DND-41 (cell line): ENCODE measurements at regions not wholly inside any gene's neighbourhood (a gene's known extent, or its start where the extent isn't known, plus 50 kb on each side); places are given as distances from the start of the nearest gene placed in this dataset.

Experiments
- EZH2 ChIP-seq: IDR thresholded peaks from 3 replicates; pipeline ENCODE4 v1.6.1; 2012; ENCODE audit warnings: borderline replicate concordance, low read depth, mild to moderate bottlenecking, moderate library complexity, low read length, inconsistent platforms; ENCODE audit not compliant: severe bottlenecking
- TF ChIP-seq, protein P1 (sequence below): IDR thresholded peaks from 2 replicates; pipeline ENCODE4 v1.5.1; 2012; ENCODE audit warnings: borderline replicate concordance, low read length, moderate library complexity, mild to moderate bottlenecking; ENCODE audit not compliant: poor library complexity, severe bottlenecking; ENCODE audit errors: extremely low read depth

DNA sequence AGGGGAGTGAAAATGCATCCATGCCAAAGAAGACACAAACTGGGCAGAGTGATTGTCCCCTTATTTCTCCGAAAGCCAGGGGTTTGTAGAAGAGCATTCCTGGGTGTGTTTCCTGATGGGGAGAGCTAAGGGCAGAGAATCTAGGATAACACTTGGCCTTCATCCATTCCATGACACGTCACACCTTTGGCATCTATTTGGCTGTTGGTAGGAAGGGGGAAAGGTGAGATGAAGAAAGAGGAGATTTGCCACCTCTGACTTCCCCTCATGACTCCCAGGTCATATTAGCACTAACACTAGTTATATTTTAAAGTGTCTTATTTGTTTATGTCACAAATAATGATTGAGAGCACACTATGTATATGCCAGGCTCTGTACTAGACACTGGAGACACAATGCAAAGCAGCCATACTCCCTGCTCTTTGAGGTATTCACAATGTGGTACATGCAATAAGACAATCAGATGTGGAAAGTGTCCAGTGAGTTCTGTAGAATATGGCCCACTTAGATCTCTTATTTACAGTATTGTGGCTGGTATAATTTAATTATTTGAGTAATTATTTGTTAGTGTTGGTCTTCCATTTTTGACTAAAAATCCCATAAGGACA is 54.5 kb upstream of the GADD45A start:
- TF ChIP-seq, protein P1, sequence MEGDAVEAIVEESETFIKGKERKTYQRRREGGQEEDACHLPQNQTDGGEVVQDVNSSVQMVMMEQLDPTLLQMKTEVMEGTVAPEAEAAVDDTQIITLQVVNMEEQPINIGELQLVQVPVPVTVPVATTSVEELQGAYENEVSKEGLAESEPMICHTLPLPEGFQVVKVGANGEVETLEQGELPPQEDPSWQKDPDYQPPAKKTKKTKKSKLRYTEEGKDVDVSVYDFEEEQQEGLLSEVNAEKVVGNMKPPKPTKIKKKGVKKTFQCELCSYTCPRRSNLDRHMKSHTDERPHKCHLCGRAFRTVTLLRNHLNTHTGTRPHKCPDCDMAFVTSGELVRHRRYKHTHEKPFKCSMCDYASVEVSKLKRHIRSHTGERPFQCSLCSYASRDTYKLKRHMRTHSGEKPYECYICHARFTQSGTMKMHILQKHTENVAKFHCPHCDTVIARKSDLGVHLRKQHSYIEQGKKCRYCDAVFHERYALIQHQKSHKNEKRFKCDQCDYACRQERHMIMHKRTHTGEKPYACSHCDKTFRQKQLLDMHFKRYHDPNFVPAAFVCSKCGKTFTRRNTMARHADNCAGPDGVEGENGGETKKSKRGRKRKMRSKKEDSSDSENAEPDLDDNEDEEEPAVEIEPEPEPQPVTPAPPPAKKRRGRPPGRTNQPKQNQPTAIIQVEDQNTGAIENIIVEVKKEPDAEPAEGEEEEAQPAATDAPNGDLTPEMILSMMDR: no peak
- TF ChIP-seq EZH2: no peak
